ENCODE measurements at regions not wholly inside any gene's neighbourhood (a gene's known extent, or its start where the extent isn't known, plus 50 kb on each side); places are given as distances from the start of the nearest gene placed in this dataset.

DNA sequence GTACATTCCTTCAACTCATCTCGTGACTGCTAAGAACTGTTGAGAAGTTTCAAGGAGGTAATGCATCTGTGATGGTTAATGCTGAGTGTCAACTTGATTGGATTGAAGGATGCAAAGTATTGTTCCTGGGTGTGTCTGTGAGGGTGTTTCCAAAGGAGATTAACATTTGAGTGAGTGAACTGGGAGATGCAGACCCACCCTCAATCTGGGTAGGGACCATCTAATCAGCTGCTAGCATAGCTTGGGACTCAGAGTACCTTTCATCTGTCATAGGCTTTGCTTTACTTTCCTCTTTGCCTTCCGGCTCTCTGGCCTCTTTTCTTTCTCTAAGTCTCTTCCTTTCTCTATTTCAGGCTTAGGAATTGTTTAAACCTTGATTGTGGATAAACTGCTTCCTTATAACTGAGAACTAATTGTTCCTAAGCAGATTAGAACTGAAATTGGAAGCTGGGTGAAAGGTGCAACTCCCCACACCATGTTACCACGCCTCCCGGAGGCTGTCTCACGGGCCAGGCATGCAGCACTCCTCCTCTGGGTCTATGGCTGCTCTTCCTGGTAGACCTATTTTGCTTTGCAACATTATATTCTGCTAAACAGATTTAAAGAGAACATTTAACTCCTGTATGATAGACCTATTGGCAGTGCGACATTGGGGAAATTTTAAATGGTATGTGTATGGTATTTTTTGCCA is 298.2 kb downstream of the CCSER2 start:
- no peak for TF ChIP-seq CTCF (IDR thresholded peaks at IDR 0.05)
- no peak for TF ChIP-seq POLR2A (IDR thresholded peaks at IDR 0.05; ENCODE audit: low read depth)
- no peak for TF ChIP-seq POLR2AphosphoS5 (IDR thresholded peaks at IDR 0.05)
- TF ChIP-seq EP300 (IDR thresholded peaks at IDR 0.05), result no peak
